Tibial nerve (tissue), 3 donors: ENCODE measurements at regions not wholly inside any gene's neighbourhood (a gene's known extent, or its start where the extent isn't known, plus 50 kb on each side); places are given as distances from the start of the nearest gene placed in this dataset.
"Not testable (repeated sequence)": the region's sequence is repeated elsewhere in the genome, so short reads cannot be mapped to it uniquely, and the experiment has no call there.

ENCODE experiments used
- POLR2A ChIP-seq, 2 donors: fragments of 450-650 bp; IDR thresholded peaks; one replicate each; pipeline ENCODE4 v1.6.1; 2017; ENCODE audit warnings: antibody characterized with exemption in 2 of 2, mild to moderate bottlenecking in 2 of 2, moderate library complexity in 2 of 2
- TF ChIP-seq, protein P1 (sequence below), 5 experiments: fragments of 200-600 bp in 3 of 5; fragments of 450-650 bp in 2 of 5; sonication (generic) in 3 of 5; IDR thresholded peaks; one replicate each; pipeline ENCODE4 v1.5.1; 2016 to 2019; ENCODE audit warnings: antibody characterized with exemption in 5 of 5, mild to moderate bottlenecking in 3 of 5, moderate library complexity in 2 of 5

DNA sequence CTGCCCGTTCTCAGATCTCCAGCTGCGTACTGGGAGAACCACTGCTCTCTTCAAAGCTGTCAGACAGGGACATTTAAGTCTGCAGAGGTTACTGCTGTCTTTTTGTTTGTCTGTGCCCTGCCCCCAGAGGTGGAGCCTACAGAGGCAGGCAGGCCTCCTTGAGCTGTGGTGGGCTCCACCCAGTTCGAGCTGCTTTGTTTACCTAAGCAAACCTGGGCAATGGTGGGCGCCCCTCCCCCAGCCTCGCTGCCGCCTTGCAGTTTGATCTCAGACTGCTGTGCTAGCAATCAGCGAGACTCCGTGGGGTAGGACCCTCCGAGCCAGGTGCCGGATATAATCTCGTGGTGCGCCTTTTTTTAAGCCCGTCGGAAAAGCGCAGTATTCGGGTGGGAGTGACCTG, 66.2 kb upstream of the GPR141 start:
- TF ChIP-seq, protein P1, sequence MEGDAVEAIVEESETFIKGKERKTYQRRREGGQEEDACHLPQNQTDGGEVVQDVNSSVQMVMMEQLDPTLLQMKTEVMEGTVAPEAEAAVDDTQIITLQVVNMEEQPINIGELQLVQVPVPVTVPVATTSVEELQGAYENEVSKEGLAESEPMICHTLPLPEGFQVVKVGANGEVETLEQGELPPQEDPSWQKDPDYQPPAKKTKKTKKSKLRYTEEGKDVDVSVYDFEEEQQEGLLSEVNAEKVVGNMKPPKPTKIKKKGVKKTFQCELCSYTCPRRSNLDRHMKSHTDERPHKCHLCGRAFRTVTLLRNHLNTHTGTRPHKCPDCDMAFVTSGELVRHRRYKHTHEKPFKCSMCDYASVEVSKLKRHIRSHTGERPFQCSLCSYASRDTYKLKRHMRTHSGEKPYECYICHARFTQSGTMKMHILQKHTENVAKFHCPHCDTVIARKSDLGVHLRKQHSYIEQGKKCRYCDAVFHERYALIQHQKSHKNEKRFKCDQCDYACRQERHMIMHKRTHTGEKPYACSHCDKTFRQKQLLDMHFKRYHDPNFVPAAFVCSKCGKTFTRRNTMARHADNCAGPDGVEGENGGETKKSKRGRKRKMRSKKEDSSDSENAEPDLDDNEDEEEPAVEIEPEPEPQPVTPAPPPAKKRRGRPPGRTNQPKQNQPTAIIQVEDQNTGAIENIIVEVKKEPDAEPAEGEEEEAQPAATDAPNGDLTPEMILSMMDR (IDR thresholded peaks at IDR 0.05), result not testable (repeated sequence)
- not testable (repeated sequence) for TF ChIP-seq POLR2A (IDR thresholded peaks at IDR 0.05)
